Stomach smooth muscle (tissue), 2 donors: ENCODE measurements at regions not wholly inside any gene's neighbourhood (a gene's known extent, or its start where the extent isn't known, plus 50 kb on each side); places are given as distances from the start of the nearest gene placed in this dataset.

Source experiments
- H3K27ac ChIP-seq: one replicate; pipeline ENCODE4 v1.7.0; 2013; ENCODE audit warnings: mild to moderate bottlenecking, low read length, inconsistent platforms
- H3K27me3 ChIP-seq, 2 donors: one replicate each; pipeline ENCODE4 v1.7.0; 2013; ENCODE audit warnings: low read length in 2 of 2; ENCODE audit not compliant: insufficient read depth in 2 of 2, control insufficient read depth in 1 of 2
- H3K36me3 ChIP-seq, 2 donors: one replicate each; pipeline ENCODE4 v1.7.0; 2013; ENCODE audit warnings: low read length in 2 of 2; ENCODE audit not compliant: control insufficient read depth in 2 of 2, insufficient read depth in 2 of 2
- H3K4me1 ChIP-seq: one replicate; pipeline ENCODE4 v1.7.0; 2013; ENCODE audit warnings: low read length; ENCODE audit not compliant: control insufficient read depth, insufficient read depth
- H3K4me3 ChIP-seq, 2 donors: one replicate each; pipeline ENCODE4 v1.7.0; 2013; ENCODE audit warnings: low read length in 2 of 2
- H3K9ac ChIP-seq, 2 donors: one replicate each; pipeline ENCODE4 v1.7.0; 2013; ENCODE audit warnings: low read length in 2 of 2, mild to moderate bottlenecking in 1 of 2
- H3K9me3 ChIP-seq, 2 donors: one replicate each; pipeline ENCODE4 v1.7.0; 2013; ENCODE audit warnings: low read length in 2 of 2; ENCODE audit not compliant: control insufficient read depth in 2 of 2
- donor health status: healthy.
- donor health status: Pancreatic carcinoma.

DNA sequence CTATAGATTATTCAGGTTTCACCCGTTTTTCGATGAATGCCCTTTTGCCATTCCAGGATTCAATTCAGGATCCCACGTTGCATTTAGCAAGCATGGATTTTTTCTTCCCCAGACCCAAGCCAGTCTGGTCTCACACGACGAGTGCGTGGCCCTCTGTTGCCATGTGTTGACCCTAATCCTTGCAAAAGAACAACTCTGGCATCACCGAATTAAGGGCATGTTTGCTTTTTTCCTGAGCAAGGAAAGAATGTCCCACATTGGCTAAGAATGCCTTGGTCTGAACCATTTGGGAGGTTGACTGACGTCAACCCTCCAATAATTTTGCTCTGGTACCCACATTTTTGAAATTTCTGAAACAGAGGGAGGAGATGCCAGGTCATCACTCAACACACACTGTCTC lies 153.0 kb upstream of the WNT4 start:
- Histone ChIP-seq H3K9ac (no peak overlapping the region), H3K9me3 (peaks cover 3% of the 10 kb centered on the region in 2 donors), H3K4me3 (no peak overlapping the region), H3K36me3 (no peaks in the 10 kb centered on the region), H3K4me1 (no peaks in the 10 kb centered on the region), H3K27me3 (peaks cover 15 to 16% of the 10 kb centered on the region in 2 donors), H3K27ac (no peak overlapping the region)

DNA sequence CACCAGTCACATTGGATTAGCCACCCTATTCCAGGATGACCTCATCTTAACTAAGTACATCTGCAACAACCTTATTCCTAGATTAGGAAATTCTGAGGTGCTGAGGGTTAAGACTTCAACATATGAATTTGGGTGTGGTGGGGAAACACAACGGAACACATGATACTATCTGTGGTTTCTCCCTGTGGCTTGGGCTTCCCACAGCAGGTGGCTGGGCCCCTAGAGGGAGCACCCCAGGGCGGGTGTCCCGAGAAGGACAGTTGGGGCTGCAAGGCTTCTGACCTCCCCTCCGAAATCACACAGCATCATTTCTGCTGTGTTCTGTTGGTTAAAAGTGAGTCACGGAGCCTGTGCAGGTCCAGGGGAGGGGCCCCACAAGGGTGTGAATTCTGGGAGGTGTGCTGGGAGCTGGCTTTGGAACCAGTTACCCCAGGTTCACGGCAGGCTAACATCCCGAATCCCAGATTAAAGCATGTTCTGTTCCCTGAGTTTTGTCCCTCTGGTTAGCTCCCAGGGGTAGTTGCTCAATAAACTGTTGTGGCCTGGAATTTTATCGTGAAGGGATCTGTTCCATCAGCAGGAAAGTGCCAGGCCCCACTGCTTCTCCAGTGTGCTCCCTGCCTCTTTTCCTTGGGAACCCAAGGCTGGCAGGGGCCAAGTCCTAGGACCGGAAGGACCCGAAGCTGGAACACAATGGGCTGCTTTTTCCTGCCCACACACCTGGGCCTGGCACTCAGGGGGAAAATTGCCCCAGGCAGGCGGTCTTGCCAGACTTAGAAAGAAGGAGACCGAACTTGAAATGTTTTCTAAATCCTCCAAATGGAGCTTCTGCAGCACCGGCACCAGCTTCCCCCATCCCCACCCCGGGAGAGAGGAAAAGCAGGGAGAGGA lies 154.0 kb upstream of the WNT4 start:
- no peak overlapping the region for H3K9ac ChIP-seq
- H3K27ac ChIP-seq, result no peak overlapping the region
- H3K36me3 ChIP-seq, result no peaks in the 10 kb centered on the region
- H3K9me3 ChIP-seq, result peaks cover 3% of the 10 kb centered on the region in 2 donors
- H3K27me3 ChIP-seq, result peaks cover 14 to 15% of the 10 kb centered on the region in 2 donors
- H3K4me1 ChIP-seq, result no peaks in the 10 kb centered on the region
- no peak overlapping the region for H3K4me3 ChIP-seq

DNA sequence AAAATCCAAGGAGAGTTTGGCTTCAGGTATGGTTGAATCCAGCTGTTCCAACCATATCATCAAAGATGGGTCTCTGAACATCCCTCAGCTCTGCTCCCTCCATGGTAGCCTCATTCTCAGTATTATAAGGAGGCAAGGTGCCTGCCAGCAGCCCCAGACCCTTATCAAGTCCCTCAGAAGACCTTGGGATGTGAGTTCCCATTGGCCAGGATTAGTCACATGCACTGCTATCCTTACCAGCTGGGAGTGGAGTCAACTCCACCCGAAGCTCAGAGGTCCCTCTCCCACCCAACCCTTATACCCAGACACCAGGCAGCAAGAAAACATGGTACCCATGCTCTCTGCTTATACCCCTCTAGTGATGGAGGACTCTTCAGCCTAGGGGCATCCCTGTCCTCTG lies 153.7 kb upstream of the ZBTB40 start:
- peaks cover 3% of the 10 kb centered on the region in 2 donors for H3K9me3 ChIP-seq
- no peak overlapping the region for H3K27ac ChIP-seq
- H3K36me3 ChIP-seq, result no peaks in the 10 kb centered on the region
- H3K9ac ChIP-seq, result no peak overlapping the region
- H3K4me3 ChIP-seq, result no peak overlapping the region
- H3K4me1 ChIP-seq, result no peaks in the 10 kb centered on the region
- H3K27me3 ChIP-seq, result peaks cover 10 to 15% of the 10 kb centered on the region in 2 donors

DNA sequence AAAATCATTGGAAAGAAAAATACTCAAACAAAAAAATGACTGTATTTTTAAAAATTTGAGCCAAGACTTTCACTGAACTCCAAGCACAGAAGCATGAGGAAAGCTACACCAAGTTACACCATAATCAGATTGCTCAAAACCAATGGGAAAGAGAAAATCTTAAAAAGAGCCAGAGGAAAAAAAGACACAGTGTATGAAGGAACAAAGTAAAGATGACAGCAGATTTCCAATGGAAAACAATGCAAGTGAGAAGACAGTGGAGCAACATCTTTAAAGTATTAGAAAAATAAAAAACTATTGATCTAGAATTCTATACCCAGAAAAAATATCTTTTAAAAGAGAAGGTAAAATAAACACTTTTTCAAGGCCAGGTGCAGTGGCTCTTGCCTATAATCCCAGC lies 147.8 kb upstream of the ZBTB40 start:
- H3K27ac ChIP-seq, result no peak overlapping the region
- no peaks in the 10 kb centered on the region for H3K4me1 ChIP-seq
- H3K27me3 ChIP-seq, result no peaks in the 10 kb centered on the region
- no peak overlapping the region for H3K4me3 ChIP-seq
- no peak overlapping the region for H3K9ac ChIP-seq
- H3K36me3 ChIP-seq, result no peaks in the 10 kb centered on the region
- no peaks in the 10 kb centered on the region for H3K9me3 ChIP-seq

DNA sequence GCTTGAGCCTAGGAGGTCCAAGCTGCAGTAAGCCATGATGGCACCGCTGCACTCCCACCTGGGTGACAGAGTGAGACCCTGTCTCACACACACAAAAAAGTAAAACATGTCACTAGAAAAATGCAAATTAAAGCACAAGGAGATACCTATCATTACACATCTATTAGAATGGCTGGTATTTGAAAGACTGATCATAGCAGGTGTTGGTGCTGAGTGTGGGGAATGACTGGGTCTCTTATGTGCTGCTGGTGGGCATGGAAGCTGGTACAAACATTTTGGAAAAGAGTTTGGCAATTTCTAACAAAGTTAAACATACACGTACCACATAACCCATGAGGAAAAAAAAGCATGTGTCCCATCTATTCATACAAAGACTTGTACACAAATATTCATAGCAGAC lies 142.1 kb upstream of the ZBTB40 start:
- peaks cover 3 to 4% of the 10 kb centered on the region in 2 donors for H3K27me3 ChIP-seq
- no peaks in the 10 kb centered on the region for H3K4me1 ChIP-seq
- no peak overlapping the region for H3K9ac ChIP-seq
- H3K27ac ChIP-seq, result no peak overlapping the region
- H3K36me3 ChIP-seq, result no peaks in the 10 kb centered on the region
- H3K9me3 ChIP-seq, result no peaks in the 10 kb centered on the region
- H3K4me3 ChIP-seq, result no peak overlapping the region

DNA sequence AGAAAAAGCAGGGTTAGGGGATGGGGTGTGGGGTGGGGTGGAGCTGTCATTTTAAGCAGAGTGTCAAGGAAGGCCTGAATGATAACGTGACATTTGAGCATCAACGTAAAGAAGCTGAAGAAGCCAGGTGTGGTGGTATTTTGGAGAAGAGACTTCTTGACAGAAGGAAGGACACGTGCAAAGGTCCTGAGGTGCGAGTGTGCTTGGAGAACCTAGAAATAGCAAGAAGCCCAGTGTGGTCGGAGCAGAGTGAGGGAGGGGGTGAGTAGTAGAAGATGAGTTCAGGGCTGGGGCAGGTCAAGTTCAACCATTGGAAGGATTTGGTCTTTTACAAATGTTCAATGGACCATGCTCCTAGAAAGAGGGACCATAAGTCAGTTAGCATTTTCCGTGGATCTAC lies 140.2 kb upstream of the ZBTB40 start:
- Histone ChIP-seq H3K4me1 (no peaks in the 10 kb centered on the region), H3K9ac (no peak overlapping the region), H3K27me3 (peaks cover 5 to 7% of the 10 kb centered on the region in 2 donors), H3K27ac (no peak overlapping the region), H3K9me3 (no peaks in the 10 kb centered on the region), H3K4me3 (no peak overlapping the region), H3K36me3 (no peaks in the 10 kb centered on the region)

DNA sequence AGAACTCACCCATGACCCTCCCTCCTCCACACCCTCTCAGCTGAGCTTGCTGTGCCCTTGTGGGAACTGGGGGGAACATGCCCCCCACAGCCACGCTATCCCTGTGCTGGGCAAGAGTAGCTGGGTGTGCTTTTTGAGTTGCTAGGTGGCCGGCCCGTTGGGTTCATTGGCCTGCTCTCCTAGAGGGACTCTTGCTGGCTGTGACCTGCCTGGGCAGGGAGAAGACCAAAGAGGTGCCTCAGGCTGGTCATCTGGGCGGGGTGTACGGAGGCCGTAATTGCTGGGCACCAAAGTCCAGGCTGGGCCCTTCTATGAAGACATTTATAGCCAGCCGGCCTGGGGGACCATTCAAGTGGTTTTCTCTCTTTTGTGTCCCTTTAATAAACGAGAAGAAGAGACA lies 138.3 kb upstream of the ZBTB40 start:
- H3K9ac ChIP-seq, result no peak overlapping the region
- H3K4me3 ChIP-seq, result no peak overlapping the region
- H3K27ac ChIP-seq, result no peak overlapping the region
- H3K9me3 ChIP-seq, result no peaks in the 10 kb centered on the region
- no peaks in the 10 kb centered on the region for H3K4me1 ChIP-seq
- H3K27me3 ChIP-seq, result peaks cover 7 to 9% of the 10 kb centered on the region in 2 donors
- no peaks in the 10 kb centered on the region for H3K36me3 ChIP-seq

DNA sequence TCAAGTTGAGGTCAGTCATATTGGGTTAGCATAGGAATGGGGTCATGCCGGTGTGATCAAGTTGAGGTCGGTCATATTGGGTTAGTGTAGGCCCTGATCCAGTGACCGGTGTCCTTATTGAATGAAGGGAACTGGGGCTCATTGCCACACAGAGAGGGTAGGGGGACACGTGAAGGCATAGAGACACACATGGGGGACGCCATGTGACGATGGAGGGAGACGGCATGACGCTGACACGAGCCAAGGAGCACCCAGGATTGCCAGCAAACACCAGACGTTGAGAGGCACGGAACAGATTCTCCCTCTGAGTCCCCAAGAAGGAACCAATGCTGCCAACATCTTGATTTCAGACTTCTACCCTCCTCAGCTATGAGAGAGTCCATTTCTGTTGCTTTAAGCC lies 136.9 kb upstream of the ZBTB40 start:
- H3K36me3 ChIP-seq, result no peaks in the 10 kb centered on the region
- no peaks in the 10 kb centered on the region for H3K9me3 ChIP-seq
- H3K4me1 ChIP-seq, result no peaks in the 10 kb centered on the region
- no peak overlapping the region for H3K4me3 ChIP-seq
- H3K27me3 ChIP-seq, result peaks cover 11 to 19% of the 10 kb centered on the region in 2 donors
- no peak overlapping the region for H3K27ac ChIP-seq
- no peak overlapping the region for H3K9ac ChIP-seq

DNA sequence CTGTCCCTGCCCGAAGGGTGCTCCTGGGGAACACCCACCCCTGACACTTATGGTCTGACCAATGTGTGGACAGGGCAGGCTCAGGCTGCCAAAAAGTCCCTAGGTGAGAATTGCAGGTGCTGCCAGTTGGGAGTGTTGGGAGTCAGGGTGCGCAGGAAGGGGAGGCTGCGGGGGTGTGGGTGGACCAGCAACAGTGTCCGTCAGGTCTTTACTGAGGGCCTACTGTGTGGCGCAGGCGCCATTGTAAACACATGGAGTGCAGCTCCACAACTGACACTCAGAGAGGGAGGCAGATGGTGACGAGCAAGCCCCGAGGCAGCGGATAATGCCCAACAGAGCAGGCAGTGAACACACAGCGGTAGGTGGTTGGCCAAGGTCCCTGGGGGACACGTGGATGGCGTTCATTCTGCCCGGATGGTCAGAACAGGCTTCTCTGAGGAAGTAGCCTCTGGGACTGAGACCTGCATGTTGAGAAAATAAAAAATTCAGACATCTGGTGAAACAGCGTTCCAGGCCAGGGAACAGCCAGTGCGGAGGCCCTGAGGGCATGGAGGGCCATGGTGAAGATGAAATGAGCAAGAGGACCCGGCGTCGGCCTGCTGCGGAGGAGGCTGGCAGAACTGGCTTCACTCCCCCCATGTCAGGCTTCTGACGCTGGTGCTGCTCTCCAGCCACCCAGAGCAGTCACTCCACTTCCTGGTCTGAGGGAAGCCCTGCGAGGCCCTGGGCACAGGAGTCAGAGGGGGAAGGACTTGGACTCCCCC lies 136.2 kb upstream of the ZBTB40 start:
- H3K27me3 ChIP-seq, result peaks cover 11 to 19% of the 10 kb centered on the region in 2 donors
- no peak overlapping the region for H3K27ac ChIP-seq

DNA sequence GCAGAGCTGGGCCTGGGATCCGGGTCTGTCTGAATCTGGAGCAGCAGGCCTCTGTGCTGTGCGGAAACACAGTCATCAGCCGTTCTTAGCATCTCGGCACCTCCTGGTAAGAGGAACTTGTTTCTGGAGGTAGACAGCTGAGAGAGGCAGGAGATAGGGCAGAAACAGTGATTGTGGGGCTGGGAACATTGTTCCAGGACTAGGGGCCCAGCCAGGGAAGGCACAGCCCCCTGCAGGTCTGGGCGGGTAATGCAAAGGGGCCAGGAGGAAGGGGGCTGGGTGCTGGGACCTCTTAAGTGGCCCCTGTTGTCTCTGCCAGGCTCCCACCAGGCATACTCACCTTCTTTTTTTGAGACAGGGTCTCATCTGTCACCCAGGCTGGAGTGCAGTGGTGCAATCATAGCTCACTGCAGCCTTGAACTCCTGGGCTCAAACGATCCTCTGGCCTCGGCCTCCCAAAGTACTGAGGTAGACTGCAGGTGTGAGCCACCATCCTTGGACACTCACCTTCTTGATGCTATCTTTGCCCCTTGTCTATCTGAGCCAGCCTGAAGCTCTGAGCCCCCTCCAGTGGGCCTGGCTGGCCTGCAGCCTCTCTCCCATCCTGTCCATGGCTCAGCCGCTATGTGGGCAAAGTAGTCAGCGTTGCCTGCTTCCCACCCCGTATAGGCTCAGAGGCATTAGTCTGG lies 134.3 kb upstream of the ZBTB40 start:
- no peaks in the 10 kb centered on the region for H3K9me3 ChIP-seq
- H3K9ac ChIP-seq, result no peak overlapping the region
- H3K27ac ChIP-seq, result no peak overlapping the region
- no peak overlapping the region for H3K4me3 ChIP-seq
- no peaks in the 10 kb centered on the region for H3K36me3 ChIP-seq
- peaks cover 13 to 20% of the 10 kb centered on the region in 2 donors for H3K27me3 ChIP-seq
- no peaks in the 10 kb centered on the region for H3K4me1 ChIP-seq

More for the DNA sequence above, 136.2 kb upstream of the ZBTB40 start:
- Histone ChIP-seq H3K9ac (no peak overlapping the region), H3K4me3 (no peak overlapping the region), H3K4me1 (no peaks in the 10 kb centered on the region), H3K9me3 (no peaks in the 10 kb centered on the region), H3K36me3 (no peaks in the 10 kb centered on the region)
